A673 (cell line): ENCODE measurements at regions not wholly inside any gene's neighbourhood (a gene's known extent, or its start where the extent isn't known, plus 50 kb on each side); places are given as distances from the start of the nearest gene placed in this dataset.

Source experiments
- EZH2 ChIP-seq: fragments of 200-600 bp; sonication (generic); IDR thresholded peaks from 2 replicates; pipeline ENCODE4 v1.6.1; 2017; ENCODE audit warnings: borderline replicate concordance, low read depth, mild to moderate bottlenecking, mixed read lengths, antibody characterized with exemption, low read length; ENCODE audit not compliant: poor library complexity, severe bottlenecking
- TF ChIP-seq, protein P1 (sequence below): fragments of 300-800, 200-600 bp; sonication (generic); conservative IDR thresholded peaks from 2 replicates; pipeline ENCODE4 v1.5.1; 2017; ENCODE audit warnings: low read depth, mild to moderate bottlenecking, antibody characterized with exemption, low read length, moderate library complexity, mixed read lengths

DNA sequence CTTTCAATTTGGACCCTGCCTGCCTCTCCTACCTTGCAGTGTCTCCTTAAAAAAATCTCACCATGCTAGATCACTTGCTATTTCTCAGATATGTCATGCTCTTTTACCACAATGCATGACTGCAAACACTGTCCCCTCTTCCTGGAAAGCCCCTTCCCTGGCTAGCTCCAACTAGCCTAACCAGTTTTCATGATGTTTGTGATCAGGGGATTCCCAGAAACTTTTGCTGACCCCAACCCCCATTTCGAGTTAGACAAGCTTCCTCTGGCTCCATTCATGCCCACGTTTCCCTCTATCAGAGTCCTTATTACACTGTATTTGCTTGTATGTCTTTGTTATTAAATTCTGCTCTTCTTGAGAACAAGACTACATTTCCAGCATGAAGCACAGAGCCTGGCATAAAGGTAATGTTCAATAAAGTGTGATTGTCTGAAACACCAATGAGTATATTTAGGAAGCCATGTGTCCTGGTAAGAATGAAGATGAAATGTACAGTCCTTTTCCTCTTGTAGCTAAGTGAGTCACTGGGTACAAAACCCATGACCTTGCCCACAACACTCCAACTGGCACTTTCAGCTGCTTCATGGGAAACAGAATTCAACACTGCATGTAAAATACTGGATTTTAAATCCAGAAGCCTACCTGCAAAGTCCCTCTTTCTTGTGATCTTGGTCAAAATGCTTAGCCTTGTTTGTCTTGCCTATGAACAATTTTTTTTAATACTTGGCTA, 62.0 kb upstream of the ATL2 start:
- TF ChIP-seq, protein P1, sequence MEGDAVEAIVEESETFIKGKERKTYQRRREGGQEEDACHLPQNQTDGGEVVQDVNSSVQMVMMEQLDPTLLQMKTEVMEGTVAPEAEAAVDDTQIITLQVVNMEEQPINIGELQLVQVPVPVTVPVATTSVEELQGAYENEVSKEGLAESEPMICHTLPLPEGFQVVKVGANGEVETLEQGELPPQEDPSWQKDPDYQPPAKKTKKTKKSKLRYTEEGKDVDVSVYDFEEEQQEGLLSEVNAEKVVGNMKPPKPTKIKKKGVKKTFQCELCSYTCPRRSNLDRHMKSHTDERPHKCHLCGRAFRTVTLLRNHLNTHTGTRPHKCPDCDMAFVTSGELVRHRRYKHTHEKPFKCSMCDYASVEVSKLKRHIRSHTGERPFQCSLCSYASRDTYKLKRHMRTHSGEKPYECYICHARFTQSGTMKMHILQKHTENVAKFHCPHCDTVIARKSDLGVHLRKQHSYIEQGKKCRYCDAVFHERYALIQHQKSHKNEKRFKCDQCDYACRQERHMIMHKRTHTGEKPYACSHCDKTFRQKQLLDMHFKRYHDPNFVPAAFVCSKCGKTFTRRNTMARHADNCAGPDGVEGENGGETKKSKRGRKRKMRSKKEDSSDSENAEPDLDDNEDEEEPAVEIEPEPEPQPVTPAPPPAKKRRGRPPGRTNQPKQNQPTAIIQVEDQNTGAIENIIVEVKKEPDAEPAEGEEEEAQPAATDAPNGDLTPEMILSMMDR = no peak
- no peak for TF ChIP-seq EZH2
